GM21576 (cell line): ENCODE measurements at regions not wholly inside any gene's neighbourhood (a gene's known extent, or its start where the extent isn't known, plus 50 kb on each side); places are given as distances from the start of the nearest gene placed in this dataset.

Experiments used
- ATAC-seq: cut with Tn5 transposase; IDR thresholded peaks from one replicate; pipeline ENCODE4 v1.9.1; 2021; ENCODE audit warnings: mild to moderate bottlenecking, moderate library complexity; ENCODE audit not compliant: unreplicated experiment

- no peak for ATAC-seq
These were observed 68.6 kb upstream of the DIO3 start for GRCh38 chr14:101492716-101493115.

GRCh38 chr14:101494826-101495225, 66.5 kb upstream of the DIO3 start:
- ATAC-seq: no peak

GRCh38 chr14:101495284-101495683, 66.0 kb upstream of the DIO3 start:
- no peak for ATAC-seq

- ATAC-seq: no peak
These were observed 65.2 kb upstream of the DIO3 start for GRCh38 chr14:101495827-101496775.

- no peak for ATAC-seq
These were observed 64.3 kb upstream of the DIO3 start for GRCh38 chr14:101496776-101497683.

GRCh38 chr14:101497684-101498525, 63.4 kb upstream of the DIO3 start:
- no peak for ATAC-seq

GRCh38 chr14:101498526-101498860, 62.8 kb upstream of the DIO3 start:
- no peak for ATAC-seq

GRCh38 chr14:101499080-101499479, 62.2 kb upstream of the DIO3 start:
- no peak for ATAC-seq

- no peak for ATAC-seq
These were observed 61.8 kb upstream of the DIO3 start for GRCh38 chr14:101499513-101499912.

GRCh38 chr14:101500061-101500460, 61.2 kb upstream of the DIO3 start:
- no peak for ATAC-seq

- ATAC-seq: no peak
These were observed 60.6 kb upstream of the DIO3 start for GRCh38 chr14:101500681-101501080.

- no peak for ATAC-seq
These were observed 60.0 kb upstream of the DIO3 start for GRCh38 chr14:101501341-101501740.

- ATAC-seq: no peak
These were observed 59.3 kb upstream of the DIO3 start for GRCh38 chr14:101501858-101502615.

GRCh38 chr14:101502761-101503392, 58.4 kb upstream of the DIO3 start:
- ATAC-seq: no peak

- ATAC-seq: no peak
These were observed 57.7 kb upstream of the DIO3 start for GRCh38 chr14:101503431-101504095.

- ATAC-seq: no peak
These were observed 57.0 kb upstream of the DIO3 start for GRCh38 chr14:101504096-101504948.

- no peak for ATAC-seq
These were observed 55.9 kb upstream of the DIO3 start for GRCh38 chr14:101505236-101505970.
